Left lung (tissue), 4 donors: ENCODE measurements at regions not wholly inside any gene's neighbourhood (a gene's known extent, or its start where the extent isn't known, plus 50 kb on each side); places are given as distances from the start of the nearest gene placed in this dataset.

Experiments
- ATAC-seq: fragments of 200-7000 bp; cut with Tn5 transposase; one replicate; pipeline ENCODE4 v1.9.1; 2020; ENCODE audit warnings: moderate library complexity
- DNase-seq, 4 donors: peaks; one replicate each; pipeline ENCODE4 v3.0.0-alpha.2; 2013 to 2020
- H3K27ac ChIP-seq, 2 donors: fragments of 200-600 bp; sonication (generic) in 1 of 2; one replicate each; pipeline versions ENCODE4 v1.5.0 to v1.8.0; 2020 to 2021
- H3K27me3 ChIP-seq, 2 donors: fragments of 200-600 bp; sonication (generic) in 1 of 2; one replicate each; pipeline versions ENCODE4 v1.5.0 to v1.8.0; 2020 to 2021
- H3K36me3 ChIP-seq, 2 donors: fragments of 200-600 bp; sonication (generic) in 1 of 2; one replicate each; pipeline versions ENCODE4 v1.5.0 to v1.8.0; 2020 to 2021
- H3K4me1 ChIP-seq, 2 donors: fragments of 200-600 bp; one replicate each; pipeline ENCODE4 v1.8.0; 2021
- H3K4me3 ChIP-seq, 2 donors: fragments of 200-600 bp; sonication (generic) in 1 of 2; one replicate each; pipeline versions ENCODE4 v1.5.0 to v1.8.0; 2020 to 2021; ENCODE audit warnings: mild to moderate bottlenecking in 1 of 2
- H3K9me3 ChIP-seq, 2 donors: fragments of 200-600 bp; sonication (generic) in 1 of 2; one replicate each; pipeline versions ENCODE4 v1.5.0 to v1.8.0; 2020 to 2021
- intact Hi-C, 2 donors: fragments of 100-400 bp; cut with DNase I; formaldehyde crosslinking; loops; one replicate each; pipeline versions ENCODE4 v1.11.2 to v1.14.2; 2022
- TF ChIP-seq, protein P1 (sequence below), 2 donors: fragments of 200-600 bp; sonication (generic) in 1 of 2; IDR thresholded peaks; one replicate each; pipeline versions ENCODE4 v1.5.0 to v1.8.0; 2021; ENCODE audit warnings: antibody characterized with exemption in 2 of 2
- donor health status: DM: no; HTN: yes; CAD: no.
- donor health status: DM: no; HTN: no; CAD: no.

DNA sequence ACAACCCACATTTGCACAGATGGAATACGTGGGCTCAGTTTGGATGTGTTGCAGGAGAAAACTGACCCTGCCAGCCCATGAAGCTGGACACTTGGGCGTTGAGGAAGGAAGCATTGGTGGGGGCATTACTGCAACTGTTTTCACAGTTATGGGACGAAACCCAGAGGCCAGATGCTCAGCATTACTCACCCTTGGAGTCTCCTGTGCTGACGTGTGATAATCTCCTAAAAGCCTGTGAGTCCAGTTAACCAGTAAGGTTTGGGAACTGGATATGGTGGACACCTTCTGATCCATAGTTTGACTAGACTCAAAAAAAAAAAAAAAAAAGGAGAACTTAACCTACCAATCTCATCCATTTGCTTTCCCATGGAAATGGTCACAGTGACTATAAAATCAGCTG is 52.8 kb upstream of the EGLN3 start:
- H3K4me1 ChIP-seq, result no peaks in the 10 kb centered on the region
- TF ChIP-seq, protein P1, sequence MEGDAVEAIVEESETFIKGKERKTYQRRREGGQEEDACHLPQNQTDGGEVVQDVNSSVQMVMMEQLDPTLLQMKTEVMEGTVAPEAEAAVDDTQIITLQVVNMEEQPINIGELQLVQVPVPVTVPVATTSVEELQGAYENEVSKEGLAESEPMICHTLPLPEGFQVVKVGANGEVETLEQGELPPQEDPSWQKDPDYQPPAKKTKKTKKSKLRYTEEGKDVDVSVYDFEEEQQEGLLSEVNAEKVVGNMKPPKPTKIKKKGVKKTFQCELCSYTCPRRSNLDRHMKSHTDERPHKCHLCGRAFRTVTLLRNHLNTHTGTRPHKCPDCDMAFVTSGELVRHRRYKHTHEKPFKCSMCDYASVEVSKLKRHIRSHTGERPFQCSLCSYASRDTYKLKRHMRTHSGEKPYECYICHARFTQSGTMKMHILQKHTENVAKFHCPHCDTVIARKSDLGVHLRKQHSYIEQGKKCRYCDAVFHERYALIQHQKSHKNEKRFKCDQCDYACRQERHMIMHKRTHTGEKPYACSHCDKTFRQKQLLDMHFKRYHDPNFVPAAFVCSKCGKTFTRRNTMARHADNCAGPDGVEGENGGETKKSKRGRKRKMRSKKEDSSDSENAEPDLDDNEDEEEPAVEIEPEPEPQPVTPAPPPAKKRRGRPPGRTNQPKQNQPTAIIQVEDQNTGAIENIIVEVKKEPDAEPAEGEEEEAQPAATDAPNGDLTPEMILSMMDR (IDR thresholded peaks at IDR 0.05), result no peak
- intact Hi-C loops, result no loop called here
- DNase-seq (no peak), ATAC-seq (no peak)
- H3K9me3 ChIP-seq, result no peaks in the 10 kb centered on the region
- H3K27me3 ChIP-seq, result no peaks in the 10 kb centered on the region
- no peak overlapping the region for H3K4me3 ChIP-seq
- H3K36me3 ChIP-seq, result no peaks in the 10 kb centered on the region
- H3K27ac ChIP-seq, result no peak overlapping the region

DNA sequence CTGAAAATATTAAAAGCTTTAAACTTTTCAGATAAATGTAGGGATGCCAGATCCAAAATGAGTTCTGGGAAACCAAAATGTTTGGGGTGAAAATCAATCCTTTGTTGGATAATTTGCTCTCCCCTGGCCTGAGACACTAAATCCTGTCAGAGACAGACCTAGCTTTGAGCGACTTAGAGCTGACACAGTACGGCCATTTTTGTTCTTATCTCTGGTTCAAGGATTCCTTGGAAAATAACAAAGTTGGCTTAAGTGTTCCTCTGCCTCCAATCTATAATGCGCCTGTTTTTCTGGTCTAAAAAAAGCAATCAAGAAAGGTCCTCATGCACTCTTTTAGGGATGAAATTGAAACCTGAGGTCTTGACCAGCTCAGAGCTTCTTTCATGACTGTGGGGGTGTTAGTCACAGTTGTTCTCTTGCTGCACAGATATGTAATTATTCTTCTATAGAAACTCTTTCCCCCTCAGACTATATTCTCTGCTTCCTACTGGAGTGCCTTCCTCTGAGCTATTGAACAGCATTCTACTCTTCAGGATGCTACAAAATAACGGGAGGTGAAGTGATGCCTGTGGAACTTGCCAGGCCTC is 52.3 kb upstream of the EGLN3 start:
- intact Hi-C loops, result no loop called here
- Histone ChIP-seq H3K27ac (no peak overlapping the region), H3K4me1 (no peaks in the 10 kb centered on the region), H3K9me3 (no peaks in the 10 kb centered on the region), H3K4me3 (no peak overlapping the region), H3K36me3 (no peaks in the 10 kb centered on the region), H3K27me3 (no peaks in the 10 kb centered on the region)
- DNase-seq, result no peak
- TF ChIP-seq, protein P1 (IDR thresholded peaks at IDR 0.05), result no peak
- no peak for ATAC-seq
